Esophagus squamous epithelium (tissue), 4 donors: ENCODE measurements at regions not wholly inside any gene's neighbourhood (a gene's known extent, or its start where the extent isn't known, plus 50 kb on each side); places are given as distances from the start of the nearest gene placed in this dataset.

Experiments
- POLR2A ChIP-seq, 4 donors: fragments of 450-650 bp; IDR thresholded peaks; one replicate each; pipeline ENCODE4 v1.6.1; 2017; ENCODE audit warnings: antibody characterized with exemption in 4 of 4, mild to moderate bottlenecking in 4 of 4, moderate library complexity in 3 of 4
- TF ChIP-seq, protein P1 (sequence below), 6 experiments: fragments of 450-650 bp in 4 of 6; fragments of 200-600 bp in 2 of 6; sonication (generic) in 2 of 6; IDR thresholded peaks; one replicate each; pipeline ENCODE4 v1.5.1; 2016 to 2019; ENCODE audit warnings: antibody characterized with exemption in 6 of 6, mild to moderate bottlenecking in 4 of 6, moderate library complexity in 4 of 6

DNA sequence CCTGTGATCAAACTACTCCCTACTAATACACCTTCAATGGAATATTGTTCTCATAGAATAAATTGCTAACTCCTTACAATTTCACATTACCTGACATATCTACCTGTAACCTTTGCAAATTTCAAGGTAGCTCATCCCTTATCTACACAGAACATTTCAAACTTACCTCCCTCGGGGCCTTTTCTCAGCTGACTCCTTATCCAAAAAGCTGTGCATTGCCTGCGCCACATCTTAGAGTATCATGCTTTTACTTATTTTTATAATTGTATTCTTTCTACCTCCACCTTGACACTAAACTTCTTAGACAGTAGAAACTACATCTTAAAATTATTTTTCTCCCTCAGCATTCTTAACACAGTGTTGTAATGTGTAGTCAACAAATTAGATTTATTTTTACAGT lies 198.5 kb downstream of the FBXO8 start:
- TF ChIP-seq, protein P1, sequence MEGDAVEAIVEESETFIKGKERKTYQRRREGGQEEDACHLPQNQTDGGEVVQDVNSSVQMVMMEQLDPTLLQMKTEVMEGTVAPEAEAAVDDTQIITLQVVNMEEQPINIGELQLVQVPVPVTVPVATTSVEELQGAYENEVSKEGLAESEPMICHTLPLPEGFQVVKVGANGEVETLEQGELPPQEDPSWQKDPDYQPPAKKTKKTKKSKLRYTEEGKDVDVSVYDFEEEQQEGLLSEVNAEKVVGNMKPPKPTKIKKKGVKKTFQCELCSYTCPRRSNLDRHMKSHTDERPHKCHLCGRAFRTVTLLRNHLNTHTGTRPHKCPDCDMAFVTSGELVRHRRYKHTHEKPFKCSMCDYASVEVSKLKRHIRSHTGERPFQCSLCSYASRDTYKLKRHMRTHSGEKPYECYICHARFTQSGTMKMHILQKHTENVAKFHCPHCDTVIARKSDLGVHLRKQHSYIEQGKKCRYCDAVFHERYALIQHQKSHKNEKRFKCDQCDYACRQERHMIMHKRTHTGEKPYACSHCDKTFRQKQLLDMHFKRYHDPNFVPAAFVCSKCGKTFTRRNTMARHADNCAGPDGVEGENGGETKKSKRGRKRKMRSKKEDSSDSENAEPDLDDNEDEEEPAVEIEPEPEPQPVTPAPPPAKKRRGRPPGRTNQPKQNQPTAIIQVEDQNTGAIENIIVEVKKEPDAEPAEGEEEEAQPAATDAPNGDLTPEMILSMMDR (IDR thresholded peaks at IDR 0.05): no peak
- TF ChIP-seq POLR2A (IDR thresholded peaks at IDR 0.05): no peak
